IMR-90 (cell line): ENCODE measurements at regions not wholly inside any gene's neighbourhood (a gene's known extent, or its start where the extent isn't known, plus 50 kb on each side); places are given as distances from the start of the nearest gene placed in this dataset.
A peak's percentile ranks its signal among the peaks of the same experiment; 100 is the strongest.

Experiments
- ATAC-seq: fragments of 200-7000 bp; cut with Tn5 transposase; 2 replicates; pipeline ENCODE4 v1.9.1; 2020; ENCODE audit warnings: low read depth, mild to moderate bottlenecking, moderate library complexity
- BruUV-seq: library from RNA; stranded (reverse); fragments of 400-500 nt; replicated peaks from 2 replicates; lab custom pipeline; 2021; lab: Mats Ljungman, UMichigan
- CTCF ChIA-PET: fragments of 300-600 bp; formaldehyde crosslinking; extraction: SDS; loops from one replicate; lab custom pipeline; 2021; ENCODE audit warnings: antibody characterized with exemption; lab: Yijun Ruan, JAX
- POLR2A ChIA-PET: fragments of 300-600 bp; sonication (Branson Sonifier 250); formaldehyde crosslinking; loops from one replicate; lab custom pipeline; 2022; ENCODE audit warnings: antibody characterized with exemption; ENCODE audit not compliant: unreplicated experiment; lab: Charles Lee
- DNase-seq: peaks from one replicate; pipeline ENCODE4 v3.0.0; 2013
- H2AFZ ChIP-seq: replicated peaks from 2 replicates; pipeline ENCODE3; 2013; ENCODE audit warnings: low read length, mild to moderate bottlenecking; ENCODE audit not compliant: poor library complexity
- H2AK5ac ChIP-seq: 2 replicates; pipeline ENCODE4 v1.6.1; 2013; ENCODE audit warnings: low read depth, low read length, inconsistent platforms
- H2AK9ac ChIP-seq: replicated peaks from 2 replicates; pipeline ENCODE3; 2013; ENCODE audit warnings: mild to moderate bottlenecking, low read depth, low read length, moderate library complexity; ENCODE audit not compliant: poor library complexity
- H2BK120ac ChIP-seq: 2 replicates; pipeline ENCODE4 v1.6.1; 2013; ENCODE audit warnings: low read depth, low read length, inconsistent platforms
- H2BK15ac ChIP-seq: 3 replicates; pipeline ENCODE4 v1.6.1; 2013; ENCODE audit warnings: low read depth, low read length, inconsistent platforms
- H2BK20ac ChIP-seq: 2 replicates; pipeline ENCODE4 v1.6.1; 2013; ENCODE audit warnings: low read depth, mild to moderate bottlenecking, inconsistent platforms, low read length, moderate library complexity
- H2BK5ac ChIP-seq: 2 replicates; pipeline ENCODE4 v1.6.1; 2013; ENCODE audit warnings: mild to moderate bottlenecking, low read depth, low read length, inconsistent platforms; ENCODE audit not compliant: poor library complexity, severe bottlenecking
- H3K14ac ChIP-seq: replicated peaks from 2 replicates; pipeline ENCODE4 v1.6.1; 2013; ENCODE audit warnings: low read depth, low read length, inconsistent platforms
- H3K18ac ChIP-seq: 2 replicates; pipeline ENCODE4 v1.6.1; 2013; ENCODE audit warnings: low read depth, low read length, control low read depth
- H3K23ac ChIP-seq: 2 replicates; pipeline ENCODE4 v1.6.1; 2013; ENCODE audit warnings: low read depth, low read length, inconsistent platforms
- H3K27ac ChIP-seq: 2 replicates; pipeline ENCODE4 v1.5.1; 2013; ENCODE audit warnings: mild to moderate bottlenecking, control low read depth, low read length; ENCODE audit not compliant: insufficient read depth
- H3K27me3 ChIP-seq: 2 replicates; pipeline ENCODE4 v1.6.1; 2013; ENCODE audit warnings: low read length; ENCODE audit not compliant: control insufficient read depth, insufficient read depth
- H3K36me3 ChIP-seq: 2 replicates; pipeline ENCODE4 v1.6.1; 2013; ENCODE audit warnings: low read length, mixed read lengths; ENCODE audit not compliant: control insufficient read depth, insufficient read depth
- H3K4ac ChIP-seq: 2 replicates; pipeline ENCODE4 v1.6.1; 2013; ENCODE audit warnings: low read depth, low read length, inconsistent platforms
- H3K4me1 ChIP-seq: 2 replicates; pipeline ENCODE4 v1.6.1; 2013; ENCODE audit warnings: low read length, mixed read lengths; ENCODE audit not compliant: control insufficient read depth, insufficient read depth
- H3K4me2 ChIP-seq: 2 replicates; pipeline ENCODE4 v1.6.1; 2013; ENCODE audit warnings: low read depth, mild to moderate bottlenecking, control low read depth, low read length, moderate library complexity
- H3K4me3 ChIP-seq: 2 replicates; pipeline ENCODE4 v1.5.1; 2013; ENCODE audit warnings: low read depth, mild to moderate bottlenecking, control low read depth, low read length, moderate library complexity; ENCODE audit not compliant: insufficient read depth
- H3K56ac ChIP-seq: 2 replicates; pipeline ENCODE4 v1.6.1; 2013; ENCODE audit warnings: low read length, inconsistent platforms; ENCODE audit not compliant: insufficient read depth; ENCODE audit errors: extremely low read depth
- H3K79me1 ChIP-seq, 2 experiments: 2 replicates each; pipeline ENCODE4 v1.6.1; 2013; ENCODE audit warnings: low read length in 2 of 2, inconsistent platforms in 1 of 2, low read depth in 1 of 2
- H3K9ac ChIP-seq: 2 replicates; pipeline ENCODE4 v1.6.1; 2013; ENCODE audit warnings: low read depth, low read length, control low read depth
- H3K9me1 ChIP-seq: 2 replicates; pipeline ENCODE4 v1.6.1; 2013; ENCODE audit warnings: low read length, inconsistent platforms; ENCODE audit not compliant: insufficient read depth
- H3K9me3 ChIP-seq: 2 replicates; pipeline ENCODE4 v1.6.1; 2013; ENCODE audit warnings: low read length; ENCODE audit not compliant: control insufficient read depth, insufficient read depth
- H4K20me1 ChIP-seq: 2 replicates; pipeline ENCODE4 v1.6.1; 2013; ENCODE audit warnings: low read length, inconsistent platforms; ENCODE audit not compliant: insufficient read depth
- H4K5ac ChIP-seq: 2 replicates; pipeline ENCODE4 v1.6.1; 2013; ENCODE audit warnings: mild to moderate bottlenecking, low read depth, low read length, control low read depth
- H4K8ac ChIP-seq, 2 experiments: 2 replicates each; pipeline ENCODE4 v1.6.1; 2013; ENCODE audit warnings: low read depth in 2 of 2, low read length in 2 of 2, control low read depth in 1 of 2, inconsistent platforms in 1 of 2
- H4K91ac ChIP-seq: 2 replicates; pipeline ENCODE4 v1.6.1; 2013; ENCODE audit warnings: low read depth, low read length, inconsistent platforms; ENCODE audit not compliant: insufficient read depth
- BHLHE40 ChIP-seq: fragments of 150-350 bp; IDR thresholded peaks from 2 replicates; pipeline ENCODE4 v1.6.1; 2016; ENCODE audit warnings: mild to moderate bottlenecking, low read depth, low read length
- CEBPB ChIP-seq: IDR thresholded peaks from 2 replicates; pipeline ENCODE4 v1.6.1; 2012; ENCODE audit warnings: low read depth, low read length, improper control_type of control experiment
- CHD1 ChIP-seq: IDR thresholded peaks from 2 replicates; pipeline ENCODE4 v1.6.1; 2012; ENCODE audit warnings: low read depth, low read length, improper control_type of control experiment
- FOS ChIP-seq: fragments of 150-350 bp; IDR thresholded peaks from 2 replicates; pipeline ENCODE4 v1.6.1; 2016; ENCODE audit warnings: low read depth, low read length
- MAZ ChIP-seq: IDR thresholded peaks from 2 replicates; pipeline ENCODE4 v1.6.1; 2012; ENCODE audit warnings: low read depth, mild to moderate bottlenecking, low read length, improper control_type of control experiment, moderate library complexity, borderline replicate concordance
- MXI1 ChIP-seq: IDR thresholded peaks from 2 replicates; pipeline ENCODE4 v1.6.1; 2012; ENCODE audit warnings: low read depth, mild to moderate bottlenecking, low read length, moderate library complexity, borderline replicate concordance
- NFE2L2 ChIP-seq: fragments of 150-350 bp; IDR thresholded peaks from 2 replicates; pipeline ENCODE4 v1.6.1; 2016; ENCODE audit warnings: low read depth, mild to moderate bottlenecking, low read length
- POLR2A ChIP-seq: IDR thresholded peaks from 2 replicates; pipeline ENCODE4 v1.6.1; 2012; ENCODE audit warnings: mild to moderate bottlenecking, low read depth, low read length
- RAD21 ChIP-seq: IDR thresholded peaks from 2 replicates; pipeline ENCODE4 v1.6.1; 2012; ENCODE audit warnings: low read length, improper control_type of control experiment
- RCOR1 ChIP-seq: IDR thresholded peaks from 2 replicates; pipeline ENCODE4 v1.6.1; 2012; ENCODE audit warnings: mild to moderate bottlenecking, low read length, improper control_type of control experiment; ENCODE audit not compliant: insufficient replicate concordance
- RFX5 ChIP-seq: IDR thresholded peaks from 2 replicates; pipeline ENCODE4 v1.8.0; 2012; ENCODE audit warnings: low read depth, mild to moderate bottlenecking, low read length, moderate library complexity
- SMC3 ChIP-seq: fragments of 150-350 bp; IDR thresholded peaks from 2 replicates; pipeline ENCODE4 v1.6.1; 2016; ENCODE audit warnings: low read depth, mild to moderate bottlenecking, antibody characterized with exemption, low read length, moderate library complexity
- WGBS, 2 experiments: methylation state at CpG; one replicate each; pipeline versions ENCODE4 v1.1.5 to v1.1.7; 2013; ENCODE audit warnings: missing lambda C conversion rate in 2 of 2; ENCODE audit not compliant: insufficient read length in 1 of 2; ENCODE audit errors: extremely low coverage in 2 of 2; 5-methylcytosine and 5-hydroxymethylcytosine counted together
- dilution Hi-C: fragments of 300-500 bp; cut with HindIII; formaldehyde crosslinking; loops from one replicate; pipeline ENCODE4 v1.14.3; 2018; ENCODE audit warnings: low sequenced_read_pairs; ENCODE audit not compliant: unreplicated experiment
- in situ Hi-C: fragments of 300-500 bp; cut with MboI; formaldehyde crosslinking; loops from 3 replicates; pipeline ENCODE4 v1.14.3; 2019; ENCODE audit warnings: low sequenced_read_pairs, inconsistent platforms, mixed read lengths
- intact Hi-C: fragments of 100-400 bp; cut with micrococcal nuclease; formaldehyde crosslinking; loops from 2 replicates; pipeline ENCODE4 v1.10.0; 2022
- TF ChIP-seq, protein P1 (sequence below): fragments of 150-350 bp; IDR thresholded peaks from 2 replicates; pipeline ENCODE4 v1.6.1; 2016; ENCODE audit warnings: low read depth, mild to moderate bottlenecking, low read length, moderate library complexity, borderline replicate concordance
- TF ChIP-seq, protein P2 (sequence below): conservative IDR thresholded peaks from 2 replicates; pipeline ENCODE4 v1.5.1; 2012; ENCODE audit warnings: mild to moderate bottlenecking, low read depth, low read length, improper control_type of control experiment

- no peak overlapping the region for H2AK5ac ChIP-seq
- H4K91ac ChIP-seq, result no peak overlapping the region
- no peak overlapping the region for H4K8ac ChIP-seq
- H2AFZ ChIP-seq, result no peak overlapping the region
- no TSS peak for BruUV-seq
- H3K9me3 ChIP-seq, result no peaks in the 10 kb centered on the region
- no peak overlapping the region for H2BK5ac ChIP-seq
- dilution Hi-C loops, result no loop called here
- H3K56ac ChIP-seq, result no peak overlapping the region
- no peak overlapping the region for H3K18ac ChIP-seq
- POLR2A ChIA-PET, result interaction anchor here (0.5 kb wide), 1 partner anchor 1601 kb away, joined by 5 read pairs; no protein-coding TSS in a partner anchor
- TF ChIP-seq BHLHE40, result no peak
- TF ChIP-seq, protein P1, sequence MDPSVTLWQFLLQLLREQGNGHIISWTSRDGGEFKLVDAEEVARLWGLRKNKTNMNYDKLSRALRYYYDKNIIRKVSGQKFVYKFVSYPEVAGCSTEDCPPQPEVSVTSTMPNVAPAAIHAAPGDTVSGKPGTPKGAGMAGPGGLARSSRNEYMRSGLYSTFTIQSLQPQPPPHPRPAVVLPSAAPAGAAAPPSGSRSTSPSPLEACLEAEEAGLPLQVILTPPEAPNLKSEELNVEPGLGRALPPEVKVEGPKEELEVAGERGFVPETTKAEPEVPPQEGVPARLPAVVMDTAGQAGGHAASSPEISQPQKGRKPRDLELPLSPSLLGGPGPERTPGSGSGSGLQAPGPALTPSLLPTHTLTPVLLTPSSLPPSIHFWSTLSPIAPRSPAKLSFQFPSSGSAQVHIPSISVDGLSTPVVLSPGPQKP, result no peak
- TF ChIP-seq CEBPB, result no peak
- TF ChIP-seq SMC3, result peak; percentile 57
- TF ChIP-seq, protein P2, sequence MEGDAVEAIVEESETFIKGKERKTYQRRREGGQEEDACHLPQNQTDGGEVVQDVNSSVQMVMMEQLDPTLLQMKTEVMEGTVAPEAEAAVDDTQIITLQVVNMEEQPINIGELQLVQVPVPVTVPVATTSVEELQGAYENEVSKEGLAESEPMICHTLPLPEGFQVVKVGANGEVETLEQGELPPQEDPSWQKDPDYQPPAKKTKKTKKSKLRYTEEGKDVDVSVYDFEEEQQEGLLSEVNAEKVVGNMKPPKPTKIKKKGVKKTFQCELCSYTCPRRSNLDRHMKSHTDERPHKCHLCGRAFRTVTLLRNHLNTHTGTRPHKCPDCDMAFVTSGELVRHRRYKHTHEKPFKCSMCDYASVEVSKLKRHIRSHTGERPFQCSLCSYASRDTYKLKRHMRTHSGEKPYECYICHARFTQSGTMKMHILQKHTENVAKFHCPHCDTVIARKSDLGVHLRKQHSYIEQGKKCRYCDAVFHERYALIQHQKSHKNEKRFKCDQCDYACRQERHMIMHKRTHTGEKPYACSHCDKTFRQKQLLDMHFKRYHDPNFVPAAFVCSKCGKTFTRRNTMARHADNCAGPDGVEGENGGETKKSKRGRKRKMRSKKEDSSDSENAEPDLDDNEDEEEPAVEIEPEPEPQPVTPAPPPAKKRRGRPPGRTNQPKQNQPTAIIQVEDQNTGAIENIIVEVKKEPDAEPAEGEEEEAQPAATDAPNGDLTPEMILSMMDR, result peak; percentile 70
- no peak for TF ChIP-seq NFE2L2
- TF ChIP-seq MAZ, result no peak
- no peak for TF ChIP-seq POLR2A
- TF ChIP-seq CHD1, result no peak
- no peak for TF ChIP-seq MXI1
- TF ChIP-seq RFX5, result no peak
- TF ChIP-seq FOS, result no peak
- peak; percentile 65 for TF ChIP-seq RAD21
- no peak for TF ChIP-seq RCOR1
- no peak overlapping the region for H3K27ac ChIP-seq
- H2AK9ac ChIP-seq, result no peak overlapping the region
- no peaks in the 10 kb centered on the region for H3K9me1 ChIP-seq
- no peaks in the 10 kb centered on the region for H3K79me1 ChIP-seq
- H3K23ac ChIP-seq, result no peak overlapping the region
- intact Hi-C loops, result loop anchor here (1.0 to 5.0 kb wide), 4 partner anchors 388 to 1319 kb away; no protein-coding TSS in a partner anchor
- in situ Hi-C loops, result no loop called here
- WGBS, 2 experiments, result no CpG with 5 or more reads among the region's 5 CpGs
- no peak overlapping the region for H3K9ac ChIP-seq
- CTCF ChIA-PET, result interaction anchor here (0.5 to 1.4 kb wide), 9 partner anchors 8 to 1090 kb away, joined by 3 to 6 read pairs (median 3); no protein-coding TSS in a partner anchor
- no peaks in the 10 kb centered on the region for H3K27me3 ChIP-seq
- ATAC-seq (peak; percentile 75), DNase-seq (peak; percentile 59)
- no peak overlapping the region for H2BK20ac ChIP-seq
- H3K4ac ChIP-seq, result no peak overlapping the region
- no peak overlapping the region for H3K4me3 ChIP-seq
- no peak overlapping the region for H3K14ac ChIP-seq
- no peak overlapping the region for H2BK15ac ChIP-seq
- no peak overlapping the region for H2BK120ac ChIP-seq
- H3K4me1 ChIP-seq, result no peaks in the 10 kb centered on the region
- no peaks in the 10 kb centered on the region for H4K20me1 ChIP-seq
- no peak overlapping the region for H4K5ac ChIP-seq
- H3K36me3 ChIP-seq, result no peaks in the 10 kb centered on the region
- H3K4me2 ChIP-seq, result no peak overlapping the region
Observed at GRCh38 chr18:30280861-30281470, 761.6 kb downstream of the DSC3 start.
